ENCODE measurements at regions not wholly inside any gene's neighbourhood (a gene's known extent, or its start where the extent isn't known, plus 50 kb on each side); places are given as distances from the start of the nearest gene placed in this dataset.

DNA sequence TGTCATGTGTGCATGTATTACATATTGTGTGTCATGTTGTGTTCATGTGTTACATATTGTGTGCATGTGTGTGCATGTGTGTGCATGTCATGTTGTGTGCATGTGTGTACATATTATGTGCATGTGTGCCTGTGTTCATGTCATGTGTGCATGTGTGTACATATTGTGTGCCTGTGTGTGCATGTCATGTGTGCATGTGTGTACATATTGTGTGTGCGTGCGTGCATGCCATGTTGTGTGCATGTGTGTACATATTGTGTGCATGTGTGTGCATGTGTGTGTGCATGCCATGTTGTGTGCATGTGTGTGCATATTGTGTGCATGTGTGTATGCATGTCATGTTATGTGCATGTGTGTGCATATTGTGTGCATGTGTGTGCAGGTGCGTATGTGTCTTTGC is 267.1 kb downstream of the EIPR1 start:
- H3K4me2 ChIP-seq (ENCODE audit: low read length) = no peak overlapping the region
- H3K79me2 ChIP-seq (ENCODE audit: insufficient read depth, low read length) = no peaks in the 10 kb centered on the region
- no peaks in the 10 kb centered on the region for H3K9me2 ChIP-seq (ENCODE audit: low read depth, low read length)
- no peak overlapping the region for H3K4me3 ChIP-seq (ENCODE audit: low read depth, low read length, poor library complexity, severe bottlenecking)
- no peaks in the 10 kb centered on the region for H3K27me3 ChIP-seq (ENCODE audit: insufficient read depth, low read length)
- no peaks in the 10 kb centered on the region for H3K4me1 ChIP-seq (ENCODE audit: insufficient read depth, low read length, severe bottlenecking)
- TF ChIP-seq, protein P1, sequence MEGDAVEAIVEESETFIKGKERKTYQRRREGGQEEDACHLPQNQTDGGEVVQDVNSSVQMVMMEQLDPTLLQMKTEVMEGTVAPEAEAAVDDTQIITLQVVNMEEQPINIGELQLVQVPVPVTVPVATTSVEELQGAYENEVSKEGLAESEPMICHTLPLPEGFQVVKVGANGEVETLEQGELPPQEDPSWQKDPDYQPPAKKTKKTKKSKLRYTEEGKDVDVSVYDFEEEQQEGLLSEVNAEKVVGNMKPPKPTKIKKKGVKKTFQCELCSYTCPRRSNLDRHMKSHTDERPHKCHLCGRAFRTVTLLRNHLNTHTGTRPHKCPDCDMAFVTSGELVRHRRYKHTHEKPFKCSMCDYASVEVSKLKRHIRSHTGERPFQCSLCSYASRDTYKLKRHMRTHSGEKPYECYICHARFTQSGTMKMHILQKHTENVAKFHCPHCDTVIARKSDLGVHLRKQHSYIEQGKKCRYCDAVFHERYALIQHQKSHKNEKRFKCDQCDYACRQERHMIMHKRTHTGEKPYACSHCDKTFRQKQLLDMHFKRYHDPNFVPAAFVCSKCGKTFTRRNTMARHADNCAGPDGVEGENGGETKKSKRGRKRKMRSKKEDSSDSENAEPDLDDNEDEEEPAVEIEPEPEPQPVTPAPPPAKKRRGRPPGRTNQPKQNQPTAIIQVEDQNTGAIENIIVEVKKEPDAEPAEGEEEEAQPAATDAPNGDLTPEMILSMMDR (IDR thresholded peaks at IDR 0.05; ENCODE audit: low read length) = no peak
- no peak for TF ChIP-seq EZH2 (IDR thresholded peaks at IDR 0.05; ENCODE audit: borderline replicate concordance, low read length)
- no peaks in the 10 kb centered on the region for H3F3A ChIP-seq (ENCODE audit: insufficient read depth, low read length)
- no peak overlapping the region for H3K27ac ChIP-seq (ENCODE audit: low read depth, low read length, poor library complexity, severe bottlenecking)
- peaks cover 9% of the 10 kb centered on the region; the same call in 1 of the 2 replicates for H3K36me3 ChIP-seq (ENCODE audit: insufficient read depth, low read length)
- no peak overlapping the region for H2AFZ ChIP-seq (ENCODE audit: low read length)
- H4K20me1 ChIP-seq (ENCODE audit: insufficient read depth, low read length) = no peaks in the 10 kb centered on the region
- no peak overlapping the region for H3K9ac ChIP-seq (ENCODE audit: low read length)
- no peaks in the 10 kb centered on the region for H3K9me3 ChIP-seq (ENCODE audit: low read length)

DNA sequence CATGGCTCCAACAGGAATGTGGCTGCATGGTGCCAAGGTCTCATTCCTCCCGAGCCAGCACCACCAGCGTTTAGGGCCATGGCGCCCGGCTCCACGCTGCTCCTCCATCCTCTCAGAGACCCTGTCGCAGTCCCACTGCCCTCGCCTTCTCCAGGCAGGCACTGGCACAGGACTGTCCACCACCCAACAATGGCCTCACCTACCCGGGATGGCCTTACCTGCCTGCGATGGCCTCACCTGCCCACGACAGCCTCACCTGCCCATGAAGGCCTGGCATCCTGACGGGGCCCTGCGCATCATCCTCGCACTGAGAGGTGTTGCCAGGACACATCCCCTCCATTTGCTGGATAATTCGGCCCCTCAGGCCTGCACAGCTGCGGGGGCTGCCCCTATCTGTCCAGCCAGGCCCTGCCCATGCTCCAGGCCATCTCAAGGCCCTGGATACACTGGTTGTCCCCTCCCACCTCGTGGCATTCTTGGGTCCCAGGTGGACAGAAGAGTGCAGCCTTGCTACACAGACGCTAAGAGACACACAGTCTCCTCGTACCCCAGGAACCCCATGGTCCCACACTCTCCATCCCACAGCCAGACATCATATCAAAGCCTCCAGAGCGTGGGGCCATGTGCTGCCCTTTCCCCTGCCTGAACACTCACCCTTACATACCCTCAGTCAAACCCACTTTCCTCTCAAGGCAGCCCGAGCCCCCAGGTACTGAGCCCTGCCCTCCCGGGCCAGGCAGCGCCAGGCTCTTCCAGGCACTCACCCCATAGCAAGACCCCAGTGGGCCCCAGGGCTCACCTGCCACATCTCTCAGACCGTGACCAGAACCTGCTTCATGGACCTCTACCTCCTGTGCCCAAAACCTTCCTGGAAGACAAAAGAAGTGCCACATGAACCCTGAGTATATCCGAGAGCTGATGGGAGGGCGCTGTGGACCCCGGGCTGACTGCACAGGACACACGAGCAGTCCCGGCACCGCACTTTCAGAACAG is 268.6 kb downstream of the EIPR1 start:
- H3K79me2 ChIP-seq (ENCODE audit: insufficient read depth, low read length) = no peaks in the 10 kb centered on the region
- H3K9me3 ChIP-seq (ENCODE audit: low read length) = no peaks in the 10 kb centered on the region
- TF ChIP-seq, protein P1 (IDR thresholded peaks at IDR 0.05; ENCODE audit: low read length) = no peak
- TF ChIP-seq EZH2 (IDR thresholded peaks at IDR 0.05; ENCODE audit: borderline replicate concordance, low read length) = no peak
- no peaks in the 10 kb centered on the region for H3K27me3 ChIP-seq (ENCODE audit: insufficient read depth, low read length)
- H3K9ac ChIP-seq (ENCODE audit: low read length) = no peak overlapping the region
- H4K20me1 ChIP-seq (ENCODE audit: insufficient read depth, low read length) = no peaks in the 10 kb centered on the region
- H3K4me3 ChIP-seq (ENCODE audit: low read depth, low read length, poor library complexity, severe bottlenecking) = no peak overlapping the region
- no peak overlapping the region for H3K27ac ChIP-seq (ENCODE audit: low read depth, low read length, poor library complexity, severe bottlenecking)
- no peaks in the 10 kb centered on the region; the same call in 1 of the 2 replicates for H3F3A ChIP-seq (ENCODE audit: insufficient read depth, low read length)
- H3K36me3 ChIP-seq (ENCODE audit: insufficient read depth, low read length) = peaks cover 9% of the 10 kb centered on the region; the same call in 1 of the 2 replicates
- H3K9me2 ChIP-seq (ENCODE audit: low read depth, low read length) = no peaks in the 10 kb centered on the region
- H3K4me2 ChIP-seq (ENCODE audit: low read length) = no peak overlapping the region
- H2AFZ ChIP-seq (ENCODE audit: low read length) = no peak overlapping the region
- no peaks in the 10 kb centered on the region for H3K4me1 ChIP-seq (ENCODE audit: insufficient read depth, low read length, severe bottlenecking)

DNA sequence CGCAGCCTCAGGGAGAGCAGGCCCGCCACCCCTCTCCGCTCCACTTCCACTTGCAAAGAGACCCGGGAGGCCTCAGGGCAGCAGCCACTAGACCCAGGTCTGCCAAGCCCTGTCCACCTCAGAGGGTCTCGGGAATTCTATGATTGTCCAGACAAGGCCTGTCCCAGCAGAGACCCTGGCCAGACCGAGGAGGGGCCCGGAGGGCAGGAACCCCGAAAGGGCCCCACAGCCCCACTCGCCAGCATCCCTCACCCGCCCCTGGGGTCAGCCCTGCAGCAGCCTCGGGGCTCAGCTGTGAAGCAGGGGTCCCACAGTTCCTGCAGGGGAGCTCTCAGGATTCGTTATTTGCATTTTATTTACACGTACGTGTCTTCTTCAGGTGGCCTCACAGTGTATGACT is 269.5 kb downstream of the EIPR1 start:
- Histone ChIP-seq H3K27ac (ENCODE audit: low read depth, low read length, poor library complexity, severe bottlenecking) (no peak overlapping the region), H3K27me3 (ENCODE audit: insufficient read depth, low read length) (no peaks in the 10 kb centered on the region), H3K4me2 (ENCODE audit: low read length) (no peak overlapping the region), H3K4me1 (ENCODE audit: insufficient read depth, low read length, severe bottlenecking) (no peaks in the 10 kb centered on the region), H3F3A (ENCODE audit: insufficient read depth, low read length) (no peaks in the 10 kb centered on the region; the same call in 1 of the 2 replicates), H3K9ac (ENCODE audit: low read length) (no peak overlapping the region), H4K20me1 (ENCODE audit: insufficient read depth, low read length) (no peaks in the 10 kb centered on the region), H3K9me2 (ENCODE audit: low read depth, low read length) (no peaks in the 10 kb centered on the region), H3K79me2 (ENCODE audit: insufficient read depth, low read length) (no peaks in the 10 kb centered on the region), H2AFZ (ENCODE audit: low read length) (no peak overlapping the region), H3K36me3 (ENCODE audit: insufficient read depth, low read length) (peaks cover 9% of the 10 kb centered on the region; the same call in 1 of the 2 replicates), H3K9me3 (ENCODE audit: low read length) (no peaks in the 10 kb centered on the region), H3K4me3 (ENCODE audit: low read depth, low read length, poor library complexity, severe bottlenecking) (no peak overlapping the region)
- TF ChIP-seq, protein P1 (IDR thresholded peaks at IDR 0.05; ENCODE audit: low read length) = no peak
- TF ChIP-seq EZH2 (IDR thresholded peaks at IDR 0.05; ENCODE audit: borderline replicate concordance, low read length) = no peak
